GM12875 (cell line): ENCODE measurements at regions not wholly inside any gene's neighbourhood (a gene's known extent, or its start where the extent isn't known, plus 50 kb on each side); places are given as distances from the start of the nearest gene placed in this dataset.

Experiments
- H3K4me3 ChIP-seq: one replicate; pipeline ENCODE4 v1.5.1; 2011; ENCODE audit warnings: low read depth, low read length, control low read depth
- TF ChIP-seq, protein P1 (sequence below): IDR thresholded peaks from 2 replicates; pipeline ENCODE4 v1.5.1; 2011; ENCODE audit warnings: low read depth, mild to moderate bottlenecking, control low read depth, inconsistent platforms, low read length, moderate library complexity, borderline replicate concordance; ENCODE audit not compliant: insufficient read depth

DNA sequence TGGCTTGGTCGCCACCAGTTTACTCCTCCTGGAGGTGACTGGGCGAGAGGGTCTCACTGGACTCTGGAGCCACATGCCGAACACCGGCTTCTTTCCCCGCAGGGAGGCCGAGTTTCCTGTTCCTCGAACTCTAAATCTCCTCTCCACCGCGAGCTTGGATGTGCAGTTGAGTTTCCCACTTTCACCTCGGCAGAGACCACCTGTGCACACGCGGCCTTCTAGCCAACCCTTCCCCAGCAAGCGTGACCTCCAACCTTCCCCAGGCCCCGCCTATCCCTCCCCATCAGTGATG lies 380.1 kb downstream of the IRX2 start:
- TF ChIP-seq, protein P1, sequence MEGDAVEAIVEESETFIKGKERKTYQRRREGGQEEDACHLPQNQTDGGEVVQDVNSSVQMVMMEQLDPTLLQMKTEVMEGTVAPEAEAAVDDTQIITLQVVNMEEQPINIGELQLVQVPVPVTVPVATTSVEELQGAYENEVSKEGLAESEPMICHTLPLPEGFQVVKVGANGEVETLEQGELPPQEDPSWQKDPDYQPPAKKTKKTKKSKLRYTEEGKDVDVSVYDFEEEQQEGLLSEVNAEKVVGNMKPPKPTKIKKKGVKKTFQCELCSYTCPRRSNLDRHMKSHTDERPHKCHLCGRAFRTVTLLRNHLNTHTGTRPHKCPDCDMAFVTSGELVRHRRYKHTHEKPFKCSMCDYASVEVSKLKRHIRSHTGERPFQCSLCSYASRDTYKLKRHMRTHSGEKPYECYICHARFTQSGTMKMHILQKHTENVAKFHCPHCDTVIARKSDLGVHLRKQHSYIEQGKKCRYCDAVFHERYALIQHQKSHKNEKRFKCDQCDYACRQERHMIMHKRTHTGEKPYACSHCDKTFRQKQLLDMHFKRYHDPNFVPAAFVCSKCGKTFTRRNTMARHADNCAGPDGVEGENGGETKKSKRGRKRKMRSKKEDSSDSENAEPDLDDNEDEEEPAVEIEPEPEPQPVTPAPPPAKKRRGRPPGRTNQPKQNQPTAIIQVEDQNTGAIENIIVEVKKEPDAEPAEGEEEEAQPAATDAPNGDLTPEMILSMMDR, result no peak
- H3K4me3 ChIP-seq, result no peak overlapping the region

GRCh38 chr5:2370626-2371418 lies 380.7 kb downstream of the IRX2 start:
- no peak overlapping the region for H3K4me3 ChIP-seq
- TF ChIP-seq, protein P1, result no peak

DNA sequence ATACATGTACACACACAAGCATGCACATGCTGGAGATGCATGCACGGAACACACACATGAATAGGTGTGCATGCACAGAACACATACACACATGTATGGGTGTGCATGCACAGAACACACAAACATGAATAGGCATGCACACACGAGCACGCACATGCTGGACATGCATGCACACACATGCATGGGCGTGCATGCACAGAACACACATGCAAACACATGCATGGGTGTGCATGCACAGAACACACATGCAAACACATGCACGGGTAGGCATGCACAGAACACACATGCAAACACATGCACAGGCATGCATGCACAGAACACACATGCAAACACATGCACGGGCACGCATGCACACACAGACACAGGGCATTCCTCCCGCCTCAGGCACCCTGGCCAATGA lies 382.3 kb downstream of the IRX2 start:
- H3K4me3 ChIP-seq, result no peak overlapping the region
- TF ChIP-seq, protein P1, result no peak

DNA sequence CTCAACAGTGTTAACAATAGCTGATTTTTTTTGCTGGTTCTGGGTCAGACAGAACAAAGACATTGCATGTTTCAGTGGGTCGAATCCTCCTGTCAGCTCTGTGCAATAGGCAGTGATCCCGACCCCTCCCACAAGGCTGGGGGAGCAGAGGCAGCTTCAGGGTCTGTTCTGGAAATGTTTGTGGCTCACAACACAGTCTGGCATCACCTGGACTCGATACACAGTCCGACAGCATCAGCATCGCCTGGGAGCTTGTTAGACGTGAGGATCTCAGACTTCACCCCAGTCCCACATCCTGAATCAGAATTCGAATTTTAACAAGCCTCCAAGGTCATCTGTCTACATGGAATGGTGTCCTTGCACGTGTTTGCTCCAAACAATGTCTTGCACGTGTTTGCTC lies 384.7 kb downstream of the IRX2 start:
- TF ChIP-seq, protein P1, result no peak
- H3K4me3 ChIP-seq, result no peak overlapping the region

DNA sequence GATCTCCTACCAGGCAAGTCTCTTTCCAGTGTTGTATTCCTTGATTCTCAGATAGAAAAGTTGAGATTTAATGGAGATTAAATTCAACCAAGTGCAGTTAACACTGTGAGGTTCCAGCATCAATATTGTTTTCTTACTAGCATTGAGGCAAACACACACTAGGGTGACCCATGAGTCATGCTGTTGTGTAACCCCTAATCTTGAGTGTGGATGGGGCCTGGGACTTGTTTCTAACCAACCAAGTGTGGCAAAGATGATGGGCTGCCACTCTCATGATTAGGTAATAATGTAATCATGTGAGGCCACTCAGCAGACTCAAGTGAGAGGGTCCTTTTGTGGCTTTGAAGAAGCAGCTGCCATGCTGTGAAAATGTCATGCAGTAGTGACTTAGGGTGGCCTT lies 394.2 kb downstream of the IRX2 start:
- no peak overlapping the region for H3K4me3 ChIP-seq
- TF ChIP-seq, protein P1, result no peak

GRCh38 chr5:2355859-2356258 lies 395.6 kb downstream of the IRX2 start:
- no peak overlapping the region for H3K4me3 ChIP-seq
- TF ChIP-seq, protein P1, result no peak

- H3K4me3 ChIP-seq, result no peak overlapping the region
- TF ChIP-seq, protein P1, result no peak
Observed at GRCh38 chr5:2353871-2354440, 397.5 kb downstream of the IRX2 start.
